ENCODE measurements at regions not wholly inside any gene's neighbourhood (a gene's known extent, or its start where the extent isn't known, plus 50 kb on each side); places are given as distances from the start of the nearest gene placed in this dataset.

GRCh38 chr4:53697016-53697685 is 105.9 kb upstream of the LNX1 start:
- DNase-seq (ENCODE audit: low read depth in 3 of 3, low spot score in 2 of 3) = no peak

DNA sequence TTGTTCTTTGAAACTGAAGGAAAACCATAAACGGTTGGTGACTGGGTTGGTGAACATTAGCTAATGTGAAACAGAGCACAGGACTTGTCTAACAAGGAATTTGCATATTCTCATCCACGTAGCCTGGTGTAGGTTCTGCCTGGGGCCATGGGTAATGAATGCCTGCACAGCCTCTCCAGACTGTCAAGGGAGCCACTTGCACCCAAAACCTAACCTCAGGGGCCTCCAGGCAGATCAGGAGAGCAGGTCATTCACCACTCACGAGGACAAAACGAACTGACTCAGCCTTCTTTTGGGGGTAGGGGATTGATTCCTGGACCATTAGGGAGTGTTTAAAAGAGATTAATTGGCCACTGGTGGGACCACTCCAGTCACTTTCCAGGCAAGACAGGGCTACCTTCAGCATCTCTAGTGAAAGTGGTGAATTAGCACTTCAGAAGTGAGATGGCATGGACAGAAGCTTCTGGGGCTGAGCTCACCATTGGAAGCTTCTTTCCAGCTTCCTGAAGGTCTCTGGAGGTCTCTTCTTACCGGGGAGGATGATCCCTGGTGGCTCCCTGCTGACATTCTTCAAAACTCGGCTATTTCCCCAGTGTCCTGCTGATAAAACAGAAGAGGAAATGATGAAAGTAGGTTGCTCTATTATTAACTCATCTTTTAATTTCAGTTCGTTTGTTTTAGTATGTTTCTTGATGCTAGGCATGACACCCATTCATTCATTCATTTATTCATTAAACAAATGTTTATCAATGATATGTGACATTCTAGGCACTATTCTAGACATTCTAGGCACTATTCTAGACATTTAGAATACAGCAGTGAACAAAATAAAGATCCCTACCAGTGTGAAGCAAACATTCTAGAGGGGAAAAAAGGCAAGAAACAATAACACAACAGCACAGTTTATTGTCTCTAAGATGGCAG is 104.5 kb upstream of the LNX1 start:
- DNase-seq (ENCODE audit: low read depth in 3 of 3, low spot score in 2 of 3) = no peak

GRCh38 chr4:53694666-53695065 is 103.4 kb upstream of the LNX1 start:
- DNase-seq (ENCODE audit: low read depth in 3 of 3, low spot score in 2 of 3) = no peak

- DNase-seq (ENCODE audit: low read depth in 3 of 3, low spot score in 2 of 3) = no peak
Observed at GRCh38 chr4:53693909-53694308, 102.6 kb upstream of the LNX1 start.

GRCh38 chr4:53693408-53693807 is 102.1 kb upstream of the LNX1 start:
- no peak for DNase-seq (ENCODE audit: low read depth in 3 of 3, low spot score in 2 of 3)

GRCh38 chr4:53688186-53688790 is 97.0 kb upstream of the LNX1 start:
- DNase-seq (ENCODE audit: low read depth in 3 of 3, low spot score in 2 of 3) = no peak

- DNase-seq (ENCODE audit: low read depth in 3 of 3, low spot score in 2 of 3) = no peak
Observed at GRCh38 chr4:53686521-53686920, 95.2 kb upstream of the LNX1 start.

GRCh38 chr4:53684136-53685130 is 93.1 kb upstream of the LNX1 start:
- no peak for DNase-seq (ENCODE audit: low read depth in 3 of 3, low spot score in 2 of 3)

DNA sequence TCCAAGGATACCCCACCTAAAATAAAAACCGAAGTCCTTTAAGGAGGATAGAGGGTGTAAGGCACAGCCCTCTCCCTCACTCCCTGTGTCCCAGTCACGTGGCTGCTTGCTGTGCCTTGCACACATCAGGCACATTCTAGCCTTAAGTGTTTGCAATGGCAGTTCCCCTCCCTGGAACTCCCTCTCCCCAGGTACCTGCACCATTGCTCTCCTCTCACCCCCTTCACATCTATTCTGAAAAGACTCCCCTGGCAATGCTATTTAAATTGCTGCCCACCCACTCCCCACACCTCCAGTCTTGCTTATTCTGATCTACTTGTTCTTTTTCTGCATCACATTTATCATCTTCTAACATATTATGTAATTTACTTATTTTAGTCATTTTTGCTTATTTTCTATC is 91.6 kb upstream of the LNX1 start:
- DNase-seq (ENCODE audit: low read depth in 3 of 3, low spot score in 2 of 3) = no peak

DNA sequence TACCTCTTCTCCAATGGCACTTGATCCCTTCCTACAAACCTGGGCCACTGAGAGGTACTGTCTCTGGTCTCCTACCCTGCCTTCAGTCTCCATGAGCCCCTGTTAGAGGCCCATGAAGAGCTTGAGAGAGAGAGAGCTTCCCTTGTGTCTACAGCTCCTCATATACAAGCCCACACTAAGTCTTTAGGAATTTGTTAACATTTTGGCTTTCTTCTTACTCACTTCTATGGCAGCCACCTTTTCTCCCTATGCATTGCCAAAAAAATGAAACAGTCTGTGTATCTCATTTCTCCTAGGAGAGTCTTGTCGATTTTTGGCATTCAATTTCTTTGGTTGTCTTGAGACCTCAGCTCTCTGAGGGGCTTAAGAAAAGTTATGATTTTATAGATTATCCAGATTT is 90.9 kb upstream of the LNX1 start:
- DNase-seq (ENCODE audit: low read depth in 3 of 3, low spot score in 2 of 3) = no peak

DNA sequence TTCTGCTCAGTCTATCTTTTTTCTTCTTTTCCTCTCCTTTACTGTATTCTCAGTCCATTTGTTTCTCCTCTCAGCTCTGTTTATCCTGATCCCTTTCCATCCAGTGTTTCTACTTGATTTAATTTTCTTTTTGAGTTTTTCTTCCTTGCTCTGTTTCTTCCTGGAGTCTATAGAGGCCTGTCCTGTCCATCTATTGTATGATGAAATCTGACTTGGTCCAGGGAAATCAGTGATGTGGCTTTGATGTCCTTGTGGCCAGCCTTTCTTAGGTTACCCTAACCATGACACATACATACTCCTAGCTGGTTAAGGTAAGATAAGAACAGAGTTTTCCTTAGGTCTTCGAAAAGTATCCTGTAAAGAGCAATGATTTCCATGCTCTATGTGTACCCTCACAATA is 89.3 kb upstream of the LNX1 start:
- no peak for DNase-seq (ENCODE audit: low read depth in 3 of 3, low spot score in 2 of 3)

DNA sequence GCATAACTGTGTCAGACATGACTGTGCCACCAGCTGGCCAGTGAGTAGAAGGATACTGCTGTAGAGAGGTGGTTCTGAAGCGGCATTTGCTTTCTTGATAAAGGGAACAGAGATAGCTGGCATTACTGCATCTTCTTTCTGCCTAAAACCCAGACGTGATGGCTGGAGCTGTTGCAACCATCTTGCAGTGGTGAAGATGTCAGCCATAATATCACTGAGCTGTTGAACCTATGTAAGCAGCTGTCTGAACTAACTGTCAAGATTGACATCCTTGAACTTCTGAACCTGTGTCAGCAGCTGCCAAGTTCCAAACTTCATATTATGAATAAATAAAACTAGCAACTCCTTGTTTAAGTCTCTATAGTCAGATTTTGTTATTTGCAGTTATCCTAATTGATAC is 88.9 kb upstream of the LNX1 start:
- DNase-seq (ENCODE audit: low read depth in 3 of 3, low spot score in 2 of 3) = no peak

DNA sequence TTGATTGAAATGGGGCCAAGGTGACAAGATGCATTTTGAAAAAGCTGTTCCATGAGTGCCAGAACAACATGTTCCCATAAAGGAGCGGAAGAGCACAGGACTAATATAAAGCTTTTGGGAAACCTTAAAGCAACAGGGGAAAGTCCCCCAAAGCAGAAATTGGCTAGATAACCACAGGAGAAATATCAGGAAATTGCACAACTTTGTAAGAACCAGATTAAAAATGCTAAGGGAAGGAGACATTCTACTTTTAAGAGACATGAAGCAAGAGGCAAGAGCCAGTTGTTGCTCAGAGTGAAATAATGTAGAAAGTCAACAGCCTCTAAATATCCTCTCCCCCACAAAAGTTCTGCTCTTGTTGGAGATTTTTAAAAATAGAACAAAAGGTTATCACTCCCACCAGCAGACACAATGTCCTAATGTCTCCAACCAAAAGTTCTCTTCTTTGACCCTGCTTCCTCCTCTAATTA is 85.2 kb upstream of the LNX1 start:
- no peak for DNase-seq (ENCODE audit: low read depth in 3 of 3, low spot score in 2 of 3)

DNA sequence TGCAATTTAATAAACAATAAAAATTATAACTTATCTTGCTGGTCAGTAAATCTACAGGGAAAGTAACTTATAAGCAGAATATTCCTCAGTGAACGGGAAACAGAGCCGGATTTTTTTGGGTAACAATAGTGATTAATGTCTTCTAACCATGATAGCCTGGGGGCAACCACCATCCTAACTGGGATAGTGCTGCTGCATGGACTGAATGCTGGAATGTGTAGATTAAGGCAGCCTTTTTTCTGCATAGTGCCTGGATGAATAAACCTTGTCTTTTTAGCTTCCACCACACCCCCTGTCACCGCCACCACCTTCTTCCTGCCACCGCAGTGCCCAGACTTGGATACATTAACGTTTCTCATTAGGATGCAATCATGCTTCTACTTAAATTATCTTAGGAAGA is 83.6 kb upstream of the LNX1 start:
- no peak for DNase-seq (ENCODE audit: low read depth in 3 of 3, low spot score in 2 of 3)

DNA sequence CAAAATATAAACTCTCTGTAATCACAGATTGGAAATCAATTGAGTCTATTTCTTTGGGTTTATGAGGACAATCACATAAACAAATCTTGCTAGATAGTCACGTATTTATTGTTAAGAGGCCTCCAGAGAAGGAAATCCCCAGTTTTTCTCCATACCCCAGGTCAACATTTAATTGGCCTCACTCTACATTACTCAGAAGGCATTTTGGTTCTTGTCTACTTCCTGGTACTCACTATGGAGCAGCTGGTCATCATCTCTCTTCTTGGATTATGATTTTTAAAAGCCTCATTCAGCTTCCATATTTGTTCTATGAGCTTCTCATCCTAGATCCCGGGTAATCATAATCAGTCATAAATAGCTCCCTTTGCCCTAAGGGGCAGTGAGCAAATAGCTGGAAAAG is 81.6 kb upstream of the LNX1 start:
- DNase-seq (ENCODE audit: low read depth in 3 of 3, low spot score in 2 of 3) = no peak

- DNase-seq (ENCODE audit: low read depth in 3 of 3, low spot score in 2 of 3) = no peak
Observed at GRCh38 chr4:53671757-53672156, 80.5 kb upstream of the LNX1 start.

DNA sequence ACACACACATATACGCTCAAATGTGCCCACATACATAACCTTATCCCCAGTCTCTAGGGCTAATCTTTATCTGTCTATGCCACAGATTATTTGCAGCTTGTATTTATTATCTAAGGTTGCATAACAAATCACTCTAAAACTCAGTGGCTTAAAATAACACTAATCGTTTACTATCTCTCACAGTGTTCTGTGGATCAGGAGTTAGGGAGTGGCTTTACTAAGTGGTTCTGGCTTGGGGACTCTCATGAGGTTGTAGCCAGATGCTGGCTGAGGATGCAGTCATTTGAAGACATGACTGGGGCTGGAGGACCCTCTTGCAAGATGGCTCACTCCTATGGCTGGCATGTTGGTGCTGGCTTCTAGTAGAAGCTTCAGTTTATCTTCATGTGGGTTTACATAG is 68.5 kb upstream of the LNX1 start:
- DNase-seq (ENCODE audit: low read depth in 3 of 3, low spot score in 2 of 3) = no peak

DNA sequence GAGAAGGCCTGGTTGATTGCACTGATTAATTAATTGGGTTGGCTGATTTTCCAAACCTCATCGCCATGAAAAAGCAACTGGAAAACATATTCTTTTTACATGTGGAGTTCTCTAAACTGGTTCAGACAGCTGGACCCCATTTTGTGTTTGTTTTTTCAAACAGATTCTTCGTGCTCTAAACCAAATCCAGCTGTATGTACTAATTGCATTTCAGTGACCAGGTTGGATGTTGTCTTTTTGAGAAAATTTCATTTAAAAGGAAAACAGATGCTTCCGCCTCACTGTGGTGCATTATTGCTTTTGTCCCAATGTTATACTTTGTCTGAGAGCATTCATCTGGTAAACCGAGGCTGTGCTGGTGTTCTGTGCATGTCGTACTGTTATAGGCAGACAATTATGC is 67.8 kb upstream of the LNX1 start:
- DNase-seq (ENCODE audit: low read depth in 3 of 3, low spot score in 2 of 3) = no peak

GRCh38 chr4:53658029-53658428 is 66.7 kb upstream of the LNX1 start:
- no peak for DNase-seq (ENCODE audit: low read depth in 3 of 3, low spot score in 2 of 3)

- no peak for DNase-seq (ENCODE audit: low read depth in 3 of 3, low spot score in 2 of 3)
Observed at GRCh38 chr4:53656421-53656981, 65.2 kb upstream of the LNX1 start.

Data from right renal cortex interstitium (tissue), 3 donors.